C1 segment of cervical spinal cord (tissue), 14 donors: ENCODE measurements at regions not wholly inside any gene's neighbourhood (a gene's known extent, or its start where the extent isn't known, plus 50 kb on each side); places are given as distances from the start of the nearest gene placed in this dataset.
A peak's percentile ranks its signal among the peaks of the same experiment; 100 is the strongest.
"Not testable (repeated sequence)": the region's sequence is repeated elsewhere in the genome, so short reads cannot be mapped to it uniquely, and the experiment has no call there.

Experiments used
- DNase-seq, 14 donors: peaks; one replicate each; lab custom pipeline; 2025; lab: John Stamatoyannopoulos, UW

GRCh38 chr3:194249323-194250097 is 101.6 kb downstream of the CPN2 start:
- DNase-seq, result no peak

GRCh38 chr3:194250098-194251002 is 100.8 kb downstream of the CPN2 start:
- no peak for DNase-seq

GRCh38 chr3:194251007-194251406 is 100.1 kb downstream of the CPN2 start:
- DNase-seq, result no peak

- no peak for DNase-seq
Observed at GRCh38 chr3:194251461-194251860, 99.7 kb downstream of the CPN2 start.

GRCh38 chr3:194251891-194252560 is 99.1 kb downstream of the CPN2 start:
- DNase-seq, result no peak

- no peak for DNase-seq
Observed at GRCh38 chr3:194253270-194253669, 97.9 kb downstream of the CPN2 start.

- DNase-seq, result no peak
Observed at GRCh38 chr3:194254040-194254439, 97.1 kb downstream of the CPN2 start.

GRCh38 chr3:194255252-194256039 is 95.7 kb downstream of the CPN2 start:
- DNase-seq, result peak in 4 of 14 donors; percentile 23 to 58 (median 36)

- DNase-seq, result no peak
Observed at GRCh38 chr3:194256040-194256945, 94.8 kb downstream of the CPN2 start.

- DNase-seq, result no peak
Observed at GRCh38 chr3:194257151-194257621, 93.9 kb downstream of the CPN2 start.

- DNase-seq, result no peak
Observed at GRCh38 chr3:194257916-194258668, 93.0 kb downstream of the CPN2 start.

GRCh38 chr3:194259982-194260766 is 91.0 kb downstream of the CPN2 start:
- DNase-seq, result no peak

GRCh38 chr3:194261581-194262063 is 89.5 kb downstream of the CPN2 start:
- no peak for DNase-seq

GRCh38 chr3:194262176-194262924 is 88.8 kb downstream of the CPN2 start:
- DNase-seq, result no peak

- no peak for DNase-seq
Observed at GRCh38 chr3:194262925-194263305, 88.2 kb downstream of the CPN2 start.

- DNase-seq, result not testable (repeated sequence)
Observed at GRCh38 chr3:194264631-194265504, 86.3 kb downstream of the CPN2 start.

GRCh38 chr3:194265505-194265892 is 85.6 kb downstream of the CPN2 start:
- peak in 9 of 14 donors; percentile 15 to 57 (median 41) for DNase-seq
